ENCODE measurements at regions not wholly inside any gene's neighbourhood (a gene's known extent, or its start where the extent isn't known, plus 50 kb on each side); places are given as distances from the start of the nearest gene placed in this dataset.
"Not testable (repeated sequence)": the region's sequence is repeated elsewhere in the genome, so short reads cannot be mapped to it uniquely, and the experiment has no call there.

- in situ Hi-C loops (cut with HindIII; ENCODE audit: low sequenced_read_pairs) = no loop called here
These were observed 159.7 kb downstream of the SEMA6D start for GRCh38 chr15:47876986-47877385.

GRCh38 chr15:47877836-47878235, 160.5 kb downstream of the SEMA6D start:
- in situ Hi-C loops (cut with HindIII; ENCODE audit: low sequenced_read_pairs) = no loop called here

More at GRCh38 chr15:47876986-47877385, 159.7 kb downstream of the SEMA6D start:
- DNase-seq (ENCODE audit: low spot score) = no peak

GRCh38 chr15:47885920-47886319, 168.6 kb downstream of the SEMA6D start:
- in situ Hi-C loops (cut with HindIII; ENCODE audit: low sequenced_read_pairs) = no loop called here
- no peak for DNase-seq (ENCODE audit: low spot score)

More at GRCh38 chr15:47877836-47878235, 160.5 kb downstream of the SEMA6D start:
- DNase-seq (ENCODE audit: low spot score) = no peak

- peak; percentile 76 for DNase-seq (ENCODE audit: low spot score)
- in situ Hi-C loops (cut with HindIII; ENCODE audit: low sequenced_read_pairs) = no loop called here
These were observed 170.0 kb downstream of the SEMA6D start for GRCh38 chr15:47887241-47887800.

GRCh38 chr15:47888385-47889100, 171.2 kb downstream of the SEMA6D start:
- in situ Hi-C loops (cut with HindIII; ENCODE audit: low sequenced_read_pairs) = no loop called here
- DNase-seq (ENCODE audit: low spot score) = no peak

- in situ Hi-C loops (cut with HindIII; ENCODE audit: low sequenced_read_pairs) = no loop called here
- no peak for DNase-seq (ENCODE audit: low spot score)
These were observed 173.3 kb downstream of the SEMA6D start for GRCh38 chr15:47890397-47891150.

- in situ Hi-C loops (cut with HindIII; ENCODE audit: low sequenced_read_pairs) = no loop called here
- DNase-seq (ENCODE audit: low spot score) = no peak
These were observed 180.2 kb downstream of the SEMA6D start for GRCh38 chr15:47897525-47897924.

GRCh38 chr15:47900751-47901150, 183.4 kb downstream of the SEMA6D start:
- in situ Hi-C loops (cut with HindIII; ENCODE audit: low sequenced_read_pairs) = no loop called here

GRCh38 chr15:47903368-47903767, 186.1 kb downstream of the SEMA6D start:
- in situ Hi-C loops (cut with HindIII; ENCODE audit: low sequenced_read_pairs) = no loop called here
- no peak for DNase-seq (ENCODE audit: low spot score)

More at GRCh38 chr15:47900751-47901150, 183.4 kb downstream of the SEMA6D start:
- DNase-seq (ENCODE audit: low spot score) = no peak

GRCh38 chr15:47908486-47908885, 191.2 kb downstream of the SEMA6D start:
- in situ Hi-C loops (cut with HindIII; ENCODE audit: low sequenced_read_pairs) = no loop called here
- DNase-seq (ENCODE audit: low spot score) = no peak

GRCh38 chr15:47908950-47909670, 191.8 kb downstream of the SEMA6D start:
- in situ Hi-C loops (cut with HindIII; ENCODE audit: low sequenced_read_pairs) = no loop called here

GRCh38 chr15:47912910-47913309, 195.6 kb downstream of the SEMA6D start:
- DNase-seq (ENCODE audit: low spot score); in situ Hi-C loops (cut with HindIII; ENCODE audit: low sequenced_read_pairs): not testable (repeated sequence)

More at GRCh38 chr15:47908950-47909670, 191.8 kb downstream of the SEMA6D start:
- DNase-seq (ENCODE audit: low spot score) = no peak

GRCh38 chr15:47917881-47918280, 200.6 kb downstream of the SEMA6D start:
- in situ Hi-C loops (cut with HindIII; ENCODE audit: low sequenced_read_pairs) = no loop called here

GRCh38 chr15:47918877-47919276, 201.6 kb downstream of the SEMA6D start:
- no peak for DNase-seq (ENCODE audit: low spot score)
- in situ Hi-C loops (cut with HindIII; ENCODE audit: low sequenced_read_pairs) = no loop called here

More at GRCh38 chr15:47917881-47918280, 200.6 kb downstream of the SEMA6D start:
- DNase-seq (ENCODE audit: low spot score) = no peak

- in situ Hi-C loops (cut with HindIII; ENCODE audit: low sequenced_read_pairs) = no loop called here
These were observed 196.4 kb upstream of the SLC24A5 start for GRCh38 chr15:47924381-47924780.

GRCh38 chr15:47929138-47929803, 191.5 kb upstream of the SLC24A5 start:
- in situ Hi-C loops (cut with HindIII; ENCODE audit: low sequenced_read_pairs) = no loop called here
- DNase-seq (ENCODE audit: low spot score) = no peak

More at GRCh38 chr15:47924381-47924780, 196.4 kb upstream of the SLC24A5 start:
- no peak for DNase-seq (ENCODE audit: low spot score)

- no peak for DNase-seq (ENCODE audit: low spot score)
- in situ Hi-C loops (cut with HindIII; ENCODE audit: low sequenced_read_pairs) = no loop called here
These were observed 188.5 kb upstream of the SLC24A5 start for GRCh38 chr15:47932261-47932660.

- in situ Hi-C loops (cut with HindIII; ENCODE audit: low sequenced_read_pairs) = no loop called here
- DNase-seq (ENCODE audit: low spot score) = no peak
These were observed 187.7 kb upstream of the SLC24A5 start for GRCh38 chr15:47932951-47933641.
